PFSK-1 (cell line): ENCODE measurements at regions not wholly inside any gene's neighbourhood (a gene's known extent, or its start where the extent isn't known, plus 50 kb on each side); places are given as distances from the start of the nearest gene placed in this dataset.

Source experiments
- POLR2AphosphoS5 ChIP-seq: IDR thresholded peaks from 2 replicates; pipeline ENCODE4 v1.6.1; 2012; ENCODE audit warnings: low read depth, mild to moderate bottlenecking, control low read depth, low read length, moderate library complexity
- REST ChIP-seq, 2 experiments: IDR thresholded peaks; 2 replicates each; pipeline versions ENCODE4 v1.6.1 to v1.8.0; 2011 to 2012; ENCODE audit warnings: low read depth in 2 of 2, low read length in 2 of 2, control low read depth in 1 of 2, inconsistent platforms in 1 of 2, mild to moderate bottlenecking in 1 of 2, moderate library complexity in 1 of 2; ENCODE audit not compliant: insufficient read depth in 1 of 2
- SIN3A ChIP-seq: IDR thresholded peaks from 2 replicates; pipeline ENCODE4 v1.6.1; 2012; ENCODE audit warnings: mild to moderate bottlenecking, low read length, moderate library complexity, borderline replicate concordance; ENCODE audit not compliant: insufficient read depth

GRCh38 chr4:169815606-169816005 is 57.9 kb upstream of the HPF1 start:
- no peak for TF ChIP-seq POLR2AphosphoS5
- TF ChIP-seq REST (IDR thresholded peaks at IDR 0.05; ENCODE audit: insufficient read depth in 1 of 2, low read depth in 2 of 2, low read length in 2 of 2) = no peak
- no peak for TF ChIP-seq SIN3A
